Kidney epithelial cell (primary cell): ENCODE measurements at regions not wholly inside any gene's neighbourhood (a gene's known extent, or its start where the extent isn't known, plus 50 kb on each side); places are given as distances from the start of the nearest gene placed in this dataset.

Source experiments
- DNase-seq: peaks from one replicate; pipeline ENCODE4 v3.0.0-alpha.2; 2010; ENCODE audit warnings: low read depth
- H3K27me3 ChIP-seq: 2 replicates; pipeline ENCODE4 v1.6.0; 2011; ENCODE audit warnings: low read length; ENCODE audit not compliant: control insufficient read depth, insufficient read depth
- H3K36me3 ChIP-seq: 2 replicates; pipeline ENCODE4 v1.5.1; 2011; ENCODE audit warnings: low read length; ENCODE audit not compliant: control insufficient read depth, insufficient read depth
- H3K4me3 ChIP-seq: 2 replicates; pipeline ENCODE4 v1.5.1; 2011; ENCODE audit warnings: low read depth, mild to moderate bottlenecking, control low read depth, low read length
- CTCF ChIP-seq: IDR thresholded peaks from 2 replicates; pipeline ENCODE4 v1.5.1; 2011; ENCODE audit warnings: mild to moderate bottlenecking, moderate library complexity, low read length, control low read depth, inconsistent platforms; ENCODE audit not compliant: insufficient read depth, poor library complexity, severe bottlenecking

GRCh38 chr4:117664706-117665444 lies 369.4 kb upstream of the NDST3 start:
- no peak overlapping the region for H3K4me3 ChIP-seq
- DNase-seq: peak; percentile 10
- no peaks in the 10 kb centered on the region for H3K27me3 ChIP-seq
- H3K36me3 ChIP-seq: no peaks in the 10 kb centered on the region
- TF ChIP-seq CTCF: no peak

GRCh38 chr4:117676153-117676552 lies 358.1 kb upstream of the NDST3 start:
- H3K27me3 ChIP-seq: no peaks in the 10 kb centered on the region
- H3K36me3 ChIP-seq: no peaks in the 10 kb centered on the region
- DNase-seq: no peak
- no peak for TF ChIP-seq CTCF
- H3K4me3 ChIP-seq: no peak overlapping the region

GRCh38 chr4:117678861-117679260 lies 355.4 kb upstream of the NDST3 start:
- Histone ChIP-seq H3K27me3 (no peaks in the 10 kb centered on the region), H3K4me3 (no peak overlapping the region), H3K36me3 (no peaks in the 10 kb centered on the region)
- TF ChIP-seq CTCF: no peak
- DNase-seq: no peak

- no peak for TF ChIP-seq CTCF
- H3K36me3 ChIP-seq: no peaks in the 10 kb centered on the region
- no peaks in the 10 kb centered on the region for H3K27me3 ChIP-seq
- H3K4me3 ChIP-seq: no peak overlapping the region
- no peak for DNase-seq
Observed at GRCh38 chr4:117691572-117692351, 342.5 kb upstream of the NDST3 start.

GRCh38 chr4:117692538-117692937 lies 341.7 kb upstream of the NDST3 start:
- no peak for TF ChIP-seq CTCF
- no peak for DNase-seq
- Histone ChIP-seq H3K27me3 (no peaks in the 10 kb centered on the region), H3K36me3 (no peaks in the 10 kb centered on the region), H3K4me3 (no peak overlapping the region)
